Hepatocyte (in vitro differentiated cells): ENCODE measurements at regions not wholly inside any gene's neighbourhood (a gene's known extent, or its start where the extent isn't known, plus 50 kb on each side); places are given as distances from the start of the nearest gene placed in this dataset.
"Not testable (repeated sequence)": the region's sequence is repeated elsewhere in the genome, so short reads cannot be mapped to it uniquely, and the experiment has no call there.

Experiments
- EZH2 ChIP-seq: fragments of 200-600 bp; sonication (generic); IDR thresholded peaks from 2 replicates; pipeline ENCODE4 v1.6.1; 2016; ENCODE audit warnings: antibody characterized with exemption, mild to moderate bottlenecking, borderline replicate concordance
- TF ChIP-seq, protein P1 (sequence below): fragments of 200-600 bp; sonication (generic); IDR thresholded peaks from 2 replicates; pipeline ENCODE4 v1.5.1; 2016; ENCODE audit warnings: antibody characterized with exemption, mild to moderate bottlenecking; ENCODE audit not compliant: poor library complexity

DNA sequence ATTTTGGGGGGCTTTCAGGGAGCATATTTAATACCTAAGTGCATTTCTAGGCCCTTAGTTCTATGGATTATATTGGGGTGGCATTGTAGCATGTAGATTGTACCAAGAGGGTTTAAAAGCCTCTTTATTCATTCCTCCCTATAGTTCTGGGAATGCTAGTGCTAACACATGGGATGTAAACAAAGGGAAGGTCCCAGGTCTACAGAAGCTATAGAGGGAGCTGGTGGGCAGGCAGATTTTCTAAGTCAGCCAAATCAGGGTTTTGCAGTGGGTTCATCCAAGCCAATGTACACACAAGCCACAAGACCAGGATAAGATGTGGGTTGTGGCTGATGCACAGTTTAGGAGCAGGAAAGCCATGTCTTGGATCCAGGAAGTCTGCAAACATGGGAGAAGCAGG, 131.8 kb downstream of the SRGAP2 start:
- TF ChIP-seq, protein P1, sequence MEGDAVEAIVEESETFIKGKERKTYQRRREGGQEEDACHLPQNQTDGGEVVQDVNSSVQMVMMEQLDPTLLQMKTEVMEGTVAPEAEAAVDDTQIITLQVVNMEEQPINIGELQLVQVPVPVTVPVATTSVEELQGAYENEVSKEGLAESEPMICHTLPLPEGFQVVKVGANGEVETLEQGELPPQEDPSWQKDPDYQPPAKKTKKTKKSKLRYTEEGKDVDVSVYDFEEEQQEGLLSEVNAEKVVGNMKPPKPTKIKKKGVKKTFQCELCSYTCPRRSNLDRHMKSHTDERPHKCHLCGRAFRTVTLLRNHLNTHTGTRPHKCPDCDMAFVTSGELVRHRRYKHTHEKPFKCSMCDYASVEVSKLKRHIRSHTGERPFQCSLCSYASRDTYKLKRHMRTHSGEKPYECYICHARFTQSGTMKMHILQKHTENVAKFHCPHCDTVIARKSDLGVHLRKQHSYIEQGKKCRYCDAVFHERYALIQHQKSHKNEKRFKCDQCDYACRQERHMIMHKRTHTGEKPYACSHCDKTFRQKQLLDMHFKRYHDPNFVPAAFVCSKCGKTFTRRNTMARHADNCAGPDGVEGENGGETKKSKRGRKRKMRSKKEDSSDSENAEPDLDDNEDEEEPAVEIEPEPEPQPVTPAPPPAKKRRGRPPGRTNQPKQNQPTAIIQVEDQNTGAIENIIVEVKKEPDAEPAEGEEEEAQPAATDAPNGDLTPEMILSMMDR = not testable (repeated sequence)
- not testable (repeated sequence) for TF ChIP-seq EZH2
